ENCODE measurements at regions not wholly inside any gene's neighbourhood (a gene's known extent, or its start where the extent isn't known, plus 50 kb on each side); places are given as distances from the start of the nearest gene placed in this dataset.

DNA sequence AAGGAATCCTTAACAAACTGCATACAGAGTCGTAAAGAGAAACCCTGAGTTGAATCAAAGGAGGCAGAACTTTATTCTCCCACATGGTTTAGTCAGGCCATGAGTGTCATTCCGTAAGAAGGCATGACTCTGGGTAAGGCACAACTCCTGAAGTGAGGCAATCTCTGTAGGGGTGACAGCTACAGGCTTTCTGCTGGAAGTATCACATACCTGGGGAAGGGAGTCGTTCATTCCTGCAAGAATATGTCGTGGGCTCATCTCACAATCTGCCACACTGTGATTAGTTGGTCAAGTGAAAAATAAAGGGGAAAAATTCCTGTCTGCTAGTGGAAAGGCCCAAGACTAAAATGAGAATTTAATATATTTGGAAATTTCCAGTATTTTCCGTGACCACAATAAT lies 392.6 kb downstream of the POM121L12 start:
- no peaks in the 10 kb centered on the region for H3K36me3 ChIP-seq
- ATAC-seq, result no peak
- WGBS, 4 donors, result 68 to 73% (median 72%) methylated on average over 5 of the region's 5 CpGs
- no peaks in the 10 kb centered on the region for H3K4me1 ChIP-seq
- no peak for DNase-seq
- H3K9me3 ChIP-seq, result peaks cover 0 to 14% (median 0%) of the 10 kb centered on the region in 12 donors
- no peak overlapping the region for H3K4me3 ChIP-seq
- intact Hi-C loops (cut with DNase I), result loop anchor here in 1 of 10 donors (10.0 kb wide), 1 partner anchor 63 kb away; no protein-coding TSS in a partner anchor
- H3K27me3 ChIP-seq, result no peaks in the 10 kb centered on the region
- no peak for TF ChIP-seq POLR2A (IDR thresholded peaks at IDR 0.05)
- TF ChIP-seq, protein P1, sequence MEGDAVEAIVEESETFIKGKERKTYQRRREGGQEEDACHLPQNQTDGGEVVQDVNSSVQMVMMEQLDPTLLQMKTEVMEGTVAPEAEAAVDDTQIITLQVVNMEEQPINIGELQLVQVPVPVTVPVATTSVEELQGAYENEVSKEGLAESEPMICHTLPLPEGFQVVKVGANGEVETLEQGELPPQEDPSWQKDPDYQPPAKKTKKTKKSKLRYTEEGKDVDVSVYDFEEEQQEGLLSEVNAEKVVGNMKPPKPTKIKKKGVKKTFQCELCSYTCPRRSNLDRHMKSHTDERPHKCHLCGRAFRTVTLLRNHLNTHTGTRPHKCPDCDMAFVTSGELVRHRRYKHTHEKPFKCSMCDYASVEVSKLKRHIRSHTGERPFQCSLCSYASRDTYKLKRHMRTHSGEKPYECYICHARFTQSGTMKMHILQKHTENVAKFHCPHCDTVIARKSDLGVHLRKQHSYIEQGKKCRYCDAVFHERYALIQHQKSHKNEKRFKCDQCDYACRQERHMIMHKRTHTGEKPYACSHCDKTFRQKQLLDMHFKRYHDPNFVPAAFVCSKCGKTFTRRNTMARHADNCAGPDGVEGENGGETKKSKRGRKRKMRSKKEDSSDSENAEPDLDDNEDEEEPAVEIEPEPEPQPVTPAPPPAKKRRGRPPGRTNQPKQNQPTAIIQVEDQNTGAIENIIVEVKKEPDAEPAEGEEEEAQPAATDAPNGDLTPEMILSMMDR (IDR thresholded peaks at IDR 0.05), result no peak
- no peak overlapping the region for H3K27ac ChIP-seq

DNA sequence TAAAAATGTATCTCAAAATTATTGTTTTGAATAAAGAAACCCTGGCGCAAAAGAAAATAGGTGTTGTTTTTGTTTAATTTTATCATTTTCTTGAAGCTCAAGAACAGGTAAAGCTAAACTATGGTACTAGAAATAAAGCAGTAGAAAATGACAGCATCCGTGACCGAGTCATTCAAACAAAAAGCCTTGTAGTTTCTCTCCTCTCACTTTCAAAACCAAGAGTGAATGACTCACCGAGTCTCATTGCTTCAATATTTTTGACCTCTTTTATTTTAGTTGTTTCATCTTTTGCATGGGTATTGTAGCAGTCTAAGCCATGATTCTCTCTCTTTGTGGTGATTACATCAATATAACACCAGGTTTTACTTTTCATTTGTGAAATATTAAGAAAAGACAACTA lies 396.5 kb downstream of the POM121L12 start:
- no peaks in the 10 kb centered on the region for H3K27me3 ChIP-seq
- H3K4me1 ChIP-seq, result no peaks in the 10 kb centered on the region
- WGBS, 4 donors, result 88 to 92% (median 90%) methylated on average over 4 of the region's 4 CpGs
- intact Hi-C loops (cut with DNase I), result no loop called here
- ATAC-seq, result no peak
- no peaks in the 10 kb centered on the region for H3K36me3 ChIP-seq
- TF ChIP-seq, protein P1 (IDR thresholded peaks at IDR 0.05), result no peak
- TF ChIP-seq POLR2A (IDR thresholded peaks at IDR 0.05), result no peak
- H3K27ac ChIP-seq, result no peak overlapping the region
- H3K9me3 ChIP-seq, result peaks cover 0 to 14% (median 0%) of the 10 kb centered on the region in 12 donors
- no peak for DNase-seq
- no peak overlapping the region for H3K4me3 ChIP-seq

DNA sequence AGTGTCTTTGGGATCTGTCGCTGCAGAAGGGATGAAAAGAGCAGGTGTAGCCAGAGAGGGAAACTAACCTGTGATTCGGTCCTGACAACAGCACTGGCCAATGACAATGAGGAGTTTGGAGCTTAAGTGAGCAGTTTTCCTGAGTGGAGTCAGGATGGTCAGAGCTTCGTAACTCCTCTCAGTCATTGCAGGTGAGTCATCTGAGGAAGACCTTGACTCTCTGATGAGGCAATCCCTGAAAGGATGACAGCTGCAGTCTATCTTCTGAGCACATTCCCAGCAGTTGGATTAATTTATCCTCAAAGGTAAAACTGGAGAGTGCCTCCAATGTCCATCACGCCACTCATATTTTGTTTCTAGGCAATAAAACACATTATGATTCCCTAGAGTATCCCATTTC lies 401.9 kb downstream of the POM121L12 start:
- WGBS, 4 donors, result 74 to 81% (median 80%) methylated on average over 4 of the region's 4 CpGs
- no peak for ATAC-seq
- peaks cover 0 to 5% (median 0%) of the 10 kb centered on the region in 12 donors for H3K9me3 ChIP-seq
- H3K27me3 ChIP-seq, result no peaks in the 10 kb centered on the region
- H3K27ac ChIP-seq, result no peak overlapping the region
- intact Hi-C loops (cut with DNase I), result no loop called here
- H3K4me1 ChIP-seq, result no peaks in the 10 kb centered on the region
- no peak overlapping the region for H3K4me3 ChIP-seq
- no peaks in the 10 kb centered on the region for H3K36me3 ChIP-seq
- TF ChIP-seq, protein P1 (IDR thresholded peaks at IDR 0.05), result no peak
- TF ChIP-seq POLR2A (IDR thresholded peaks at IDR 0.05), result no peak
- DNase-seq, result no peak

DNA sequence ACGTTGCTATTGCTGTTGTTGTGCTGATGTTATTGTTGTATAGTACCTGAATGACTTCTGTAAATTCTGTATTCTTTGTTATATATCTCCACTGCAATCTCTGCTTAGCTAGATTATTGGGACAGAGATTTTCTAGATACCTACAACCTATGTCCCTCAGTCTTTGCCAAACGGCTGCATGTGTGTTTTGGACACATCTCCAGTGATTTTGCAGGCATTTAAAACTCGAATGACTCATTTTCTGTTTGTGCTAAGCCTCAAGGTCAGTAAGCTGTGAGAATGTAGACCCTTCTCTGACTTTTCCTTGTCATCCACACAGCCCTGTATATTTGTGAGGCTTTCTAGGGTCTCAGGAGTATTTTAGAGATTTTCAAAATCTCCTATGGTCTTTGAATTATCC lies 410.7 kb downstream of the POM121L12 start:
- H3K27ac ChIP-seq, result no peak overlapping the region
- no peak for TF ChIP-seq POLR2A (IDR thresholded peaks at IDR 0.05)
- TF ChIP-seq, protein P1 (IDR thresholded peaks at IDR 0.05), result no peak
- 63 to 70% (median 67%) methylated on average over 3 of the region's 3 CpGs for WGBS, 4 donors
- no peak overlapping the region for H3K4me3 ChIP-seq
- no peak for DNase-seq
- H3K36me3 ChIP-seq, result no peaks in the 10 kb centered on the region
- peaks cover 0 to 3% (median 0%) of the 10 kb centered on the region in 12 donors for H3K9me3 ChIP-seq
- intact Hi-C loops (cut with DNase I), result no loop called here
- ATAC-seq, result no peak
- H3K27me3 ChIP-seq, result no peaks in the 10 kb centered on the region
- H3K4me1 ChIP-seq, result no peaks in the 10 kb centered on the region
